ENCODE measurements at regions not wholly inside any gene's neighbourhood (a gene's known extent, or its start where the extent isn't known, plus 50 kb on each side); places are given as distances from the start of the nearest gene placed in this dataset.

DNA sequence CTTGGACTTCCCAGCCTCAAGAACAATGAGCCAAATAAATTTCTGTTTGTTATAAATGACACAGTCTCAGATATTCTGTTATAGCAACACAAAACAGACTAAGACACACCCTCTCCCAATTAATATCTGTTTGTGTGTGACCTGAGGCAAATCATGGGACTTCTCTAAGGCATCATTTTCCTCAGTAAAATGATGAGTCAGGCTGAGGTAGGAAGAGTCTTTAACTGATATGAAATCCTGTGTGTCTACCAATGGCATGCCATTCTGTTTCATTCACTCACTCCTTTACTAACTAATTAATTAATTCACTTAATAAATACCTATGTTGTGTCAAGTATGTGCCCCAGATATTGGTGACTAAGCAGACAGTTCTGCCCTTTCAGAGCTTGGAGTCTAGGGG is 258.4 kb upstream of the CRY1 start:
- no peak for DNase-seq

GRCh38 chr12:107352347-107353081 is 259.2 kb upstream of the CRY1 start:
- no peak for DNase-seq

- DNase-seq = no peak
These were observed 260.0 kb upstream of the CRY1 start for GRCh38 chr12:107353312-107353711.

- no peak for DNase-seq
These were observed 261.7 kb upstream of the CRY1 start for GRCh38 chr12:107355004-107355565.

- DNase-seq = no peak
These were observed 262.3 kb upstream of the CRY1 start for GRCh38 chr12:107355612-107356011.

DNA sequence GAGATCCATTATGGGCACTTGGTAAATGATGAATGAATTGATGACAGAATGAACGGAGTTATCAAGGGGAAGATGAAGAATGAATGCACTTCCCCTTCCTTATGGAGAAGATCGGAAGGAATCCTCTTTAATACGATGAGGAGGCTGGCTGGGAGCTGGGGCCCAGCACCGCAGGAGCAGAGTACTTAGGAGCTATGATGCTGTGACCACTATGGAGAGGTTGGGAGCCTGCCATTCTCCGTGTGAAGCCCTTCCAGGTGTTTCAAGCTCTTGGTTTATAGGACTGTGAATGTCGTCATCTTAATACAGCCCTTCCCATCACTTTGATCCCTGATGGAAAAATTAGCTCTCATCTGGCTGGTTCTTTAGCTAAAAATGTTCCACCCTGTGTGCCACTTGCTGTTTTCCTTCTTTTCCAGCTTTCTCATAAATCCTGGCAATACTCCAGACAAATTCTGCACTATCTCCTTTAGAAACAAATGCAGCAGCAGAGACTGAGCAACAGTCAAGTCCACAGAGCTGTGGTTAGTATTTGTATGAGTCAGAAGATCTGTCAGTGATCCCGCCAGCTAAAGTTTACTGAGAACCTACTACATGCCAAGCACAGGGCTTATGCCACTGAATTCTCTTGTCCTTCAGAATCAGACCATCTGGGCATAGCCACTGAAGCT is 263.1 kb upstream of the CRY1 start:
- DNase-seq = no peak

- no peak for DNase-seq
These were observed 263.6 kb upstream of the CRY1 start for GRCh38 chr12:107356937-107357295.

GRCh38 chr12:107359382-107359781 is 266.0 kb upstream of the CRY1 start:
- DNase-seq = no peak

DNA sequence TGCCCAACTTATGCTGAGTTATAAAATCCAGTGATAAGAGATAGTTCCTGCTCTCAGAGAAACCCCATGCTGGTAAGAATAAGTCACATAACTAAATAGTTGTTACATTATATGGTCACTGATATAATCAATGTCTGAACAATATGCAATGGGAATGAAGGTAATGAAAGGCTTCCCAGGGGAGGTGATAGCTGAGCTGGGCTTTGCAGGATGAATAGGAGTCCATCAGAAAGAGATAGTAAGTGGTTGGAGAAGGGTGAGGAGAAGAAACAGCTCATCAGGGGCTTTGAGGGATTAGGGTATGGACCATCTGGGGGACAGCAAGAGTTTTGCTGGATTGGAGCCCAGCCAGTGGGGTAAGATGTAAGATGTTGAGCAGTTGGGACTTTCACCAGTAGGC is 266.7 kb upstream of the CRY1 start:
- no peak for DNase-seq

DNA sequence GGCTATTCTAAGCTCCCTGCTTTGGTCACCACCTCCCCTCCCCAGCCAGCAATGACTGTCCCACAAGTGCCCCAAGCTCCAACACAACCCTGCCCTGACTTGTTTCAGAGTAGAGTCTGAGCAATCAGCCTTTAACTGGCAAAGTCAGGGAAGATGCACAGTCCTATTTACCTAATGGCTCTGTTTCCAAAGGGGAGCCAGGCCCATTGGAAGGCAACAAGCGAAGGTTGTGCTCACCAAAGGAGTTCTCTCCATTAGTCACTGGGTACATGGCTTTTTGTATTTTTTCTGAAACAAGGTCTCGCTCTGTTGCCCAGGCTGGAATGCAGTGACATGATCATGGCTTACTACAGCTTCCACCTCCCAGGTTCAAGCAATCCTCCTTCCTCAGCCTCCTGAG is 267.1 kb upstream of the CRY1 start:
- DNase-seq = no peak

DNA sequence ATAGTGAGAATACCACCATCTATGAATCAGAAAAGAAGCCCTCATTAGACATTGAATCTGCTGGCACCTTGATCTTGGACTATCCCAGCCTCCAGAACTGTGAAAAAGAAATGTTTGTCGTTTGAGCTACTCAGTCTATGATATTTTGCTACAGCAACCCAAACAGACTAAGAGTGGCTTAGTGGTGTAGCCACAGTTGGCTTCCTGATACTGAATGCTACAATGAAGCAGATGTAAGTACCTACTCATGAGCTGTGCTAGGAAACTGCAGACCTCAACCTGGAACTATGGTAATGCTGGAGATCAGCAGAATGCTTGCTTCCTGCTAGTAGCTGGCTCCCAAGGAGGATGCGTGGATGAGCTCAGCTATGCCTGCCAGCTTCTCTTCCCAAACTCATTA is 268.6 kb upstream of the CRY1 start:
- no peak for DNase-seq

DNA sequence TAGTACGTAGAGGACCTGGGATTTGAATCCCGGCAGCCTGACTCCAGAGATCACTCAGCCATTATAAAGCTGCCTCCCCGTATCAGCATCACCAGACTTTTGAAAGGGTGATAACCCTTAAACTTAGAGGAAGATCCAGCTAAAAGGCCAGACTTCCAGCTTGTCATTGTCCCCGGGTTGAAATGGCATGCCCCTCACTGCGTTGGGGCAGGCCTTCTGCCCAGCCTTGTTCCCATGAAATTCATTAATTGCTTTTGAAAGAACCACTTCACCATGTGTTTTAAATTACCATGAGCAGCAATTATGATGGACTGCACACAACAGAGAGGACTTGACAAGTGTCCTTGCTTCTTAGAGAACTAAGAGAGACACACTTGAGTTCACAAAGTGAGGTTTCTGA is 269.6 kb upstream of the CRY1 start:
- DNase-seq = no peak

- no peak for DNase-seq
These were observed 271.6 kb upstream of the CRY1 start for GRCh38 chr12:107364875-107365518.

DNA sequence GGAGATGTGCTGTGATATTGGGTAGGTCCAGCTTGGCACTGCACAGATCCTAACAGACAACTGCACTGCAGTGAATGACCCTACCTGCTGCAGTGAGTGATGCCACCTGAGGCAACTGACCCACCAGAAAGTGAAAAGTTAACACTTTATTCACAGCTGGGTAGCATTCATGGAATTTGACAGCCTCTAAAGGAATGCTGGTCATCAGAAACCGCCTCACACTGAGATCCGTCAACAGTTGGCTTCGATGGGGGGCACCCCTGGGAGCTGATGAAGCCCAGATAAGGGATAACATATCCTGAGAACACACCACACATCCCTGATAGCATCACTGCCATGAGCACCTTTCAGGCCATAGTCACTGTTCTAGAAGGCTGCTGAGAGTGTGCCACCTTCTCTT is 272.4 kb upstream of the CRY1 start:
- DNase-seq = no peak

DNA sequence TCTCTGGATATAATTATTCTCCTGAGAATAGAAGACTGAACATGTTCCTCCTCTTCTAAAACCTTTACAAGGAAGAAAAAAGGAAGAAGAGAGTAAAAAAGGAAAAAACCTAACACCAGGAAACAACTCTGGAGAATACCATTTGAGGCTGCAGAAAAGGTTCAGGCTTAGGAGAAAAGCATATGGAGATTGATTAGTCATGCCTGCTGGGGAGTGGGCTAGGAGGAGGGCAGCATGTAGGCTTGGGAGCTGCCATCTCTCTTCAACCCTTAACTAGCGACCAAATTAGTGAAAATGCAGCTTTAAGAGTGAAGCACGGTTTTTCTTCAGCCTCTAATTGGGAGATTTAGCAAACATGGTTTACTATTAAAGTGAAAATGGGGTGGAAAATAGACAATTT is 273.0 kb upstream of the CRY1 start:
- no peak for DNase-seq

GRCh38 chr12:107368586-107368985 is 275.2 kb upstream of the CRY1 start:
- DNase-seq = no peak

DNA sequence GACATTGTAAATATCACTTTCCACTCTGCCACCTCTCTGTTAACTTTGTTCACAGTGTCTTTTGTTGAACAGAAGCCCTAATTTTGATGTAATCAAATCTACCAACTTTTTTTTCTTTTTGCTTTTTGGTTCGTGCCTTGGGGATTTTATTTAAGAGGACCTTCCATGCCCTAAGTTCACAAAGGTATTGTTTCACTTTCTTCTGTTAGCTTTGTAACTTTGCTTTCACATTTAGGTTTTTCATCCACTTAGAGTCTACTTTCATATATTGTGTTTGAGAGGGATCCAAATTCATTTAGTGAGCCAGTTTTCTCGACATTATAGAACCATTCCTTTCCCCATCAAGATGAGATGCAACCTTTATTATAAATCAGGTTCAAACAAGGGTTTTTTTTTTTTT is 275.7 kb upstream of the CRY1 start:
- no peak for DNase-seq

DNA sequence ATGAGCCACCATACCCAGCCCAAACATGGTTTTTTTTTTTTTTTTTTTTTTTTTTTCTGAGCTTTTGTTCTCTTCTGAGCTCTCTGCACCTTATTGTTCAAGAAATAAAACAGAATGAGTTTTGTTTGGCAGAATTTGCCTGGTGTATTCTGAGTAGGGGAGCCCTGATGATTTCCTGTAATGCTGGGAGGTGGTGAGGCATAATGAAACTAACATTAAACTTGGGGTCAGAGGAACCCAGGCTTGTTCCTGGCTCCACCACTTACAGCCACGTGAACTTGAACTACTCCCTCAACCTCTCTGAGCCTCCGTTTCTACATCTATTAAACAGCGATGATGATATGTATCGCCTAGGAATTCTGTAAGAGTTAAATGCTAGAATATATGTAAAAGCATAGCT is 276.3 kb upstream of the CRY1 start:
- DNase-seq = no peak

DNA sequence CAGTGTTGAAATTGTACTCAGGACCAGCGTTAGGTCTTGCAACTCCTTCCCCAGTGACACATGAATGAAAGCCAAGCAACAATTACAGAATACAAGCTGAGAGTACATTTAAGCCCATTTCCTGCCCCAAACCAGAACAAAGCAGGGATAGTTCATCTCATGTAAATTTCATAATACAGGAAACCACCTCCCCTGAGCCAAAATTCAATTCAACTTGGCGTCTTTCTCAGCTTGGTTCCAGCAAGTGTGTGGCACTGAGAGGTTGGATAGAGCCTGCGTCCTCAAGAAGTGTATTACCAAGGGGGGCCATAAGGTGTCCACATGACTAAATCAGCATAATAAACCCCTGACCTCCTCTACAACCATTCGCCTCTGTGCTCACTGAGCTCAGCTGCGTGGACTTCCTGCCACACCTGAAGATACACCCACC is 278.9 kb upstream of the CRY1 start:
- DNase-seq = no peak

DNA sequence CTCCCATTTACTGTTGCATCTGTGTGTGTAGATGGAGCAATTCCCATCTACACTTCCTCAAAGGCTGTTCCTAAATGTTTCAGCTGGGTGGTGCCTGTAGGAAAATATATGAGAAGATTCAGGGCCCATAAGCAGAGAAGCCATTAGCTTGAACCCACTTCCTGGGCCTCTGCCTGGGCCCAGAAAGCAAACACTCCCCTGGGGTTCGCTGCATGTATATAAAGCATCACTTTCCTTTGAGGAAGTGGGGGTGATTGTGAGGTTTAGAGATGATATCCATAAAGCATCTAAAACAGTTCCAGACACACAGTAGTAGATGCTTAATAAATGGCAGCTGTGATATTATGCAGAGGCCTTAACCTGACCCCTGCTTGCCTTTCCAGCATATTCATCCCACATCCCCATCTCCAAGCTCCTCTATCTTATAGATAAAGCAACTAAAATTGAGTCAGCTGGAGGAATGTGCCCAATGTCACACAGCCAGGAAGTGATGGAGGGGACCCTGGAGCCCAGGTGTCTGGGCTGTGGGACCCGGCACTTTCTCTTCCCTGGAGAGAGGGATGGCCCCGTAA is 280.0 kb upstream of the CRY1 start:
- DNase-seq = no peak

GRCh38 chr12:107374161-107374840 is 281.0 kb upstream of the CRY1 start:
- no peak for DNase-seq

DNA sequence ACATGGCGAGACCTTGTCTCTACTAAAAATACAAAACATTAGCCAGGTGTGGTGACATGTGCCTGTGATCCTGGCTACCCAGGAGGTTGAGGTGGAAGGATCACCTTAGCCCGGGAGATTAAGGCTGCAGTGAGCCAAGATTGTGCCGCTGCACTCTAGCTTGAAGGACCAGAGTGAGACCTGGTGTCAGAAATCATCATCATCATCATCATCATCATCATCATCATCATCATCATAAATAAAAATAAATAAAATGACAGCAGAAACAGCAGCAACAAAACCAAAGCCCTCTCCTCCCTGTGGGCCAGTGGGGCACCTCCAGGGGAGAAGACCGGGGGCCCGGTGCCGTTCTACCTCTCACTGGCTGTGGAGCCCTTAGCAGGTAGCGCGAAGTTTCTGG is 281.9 kb upstream of the CRY1 start:
- no peak for DNase-seq
